ENCODE measurements at regions not wholly inside any gene's neighbourhood (a gene's known extent, or its start where the extent isn't known, plus 50 kb on each side); places are given as distances from the start of the nearest gene placed in this dataset.

DNA sequence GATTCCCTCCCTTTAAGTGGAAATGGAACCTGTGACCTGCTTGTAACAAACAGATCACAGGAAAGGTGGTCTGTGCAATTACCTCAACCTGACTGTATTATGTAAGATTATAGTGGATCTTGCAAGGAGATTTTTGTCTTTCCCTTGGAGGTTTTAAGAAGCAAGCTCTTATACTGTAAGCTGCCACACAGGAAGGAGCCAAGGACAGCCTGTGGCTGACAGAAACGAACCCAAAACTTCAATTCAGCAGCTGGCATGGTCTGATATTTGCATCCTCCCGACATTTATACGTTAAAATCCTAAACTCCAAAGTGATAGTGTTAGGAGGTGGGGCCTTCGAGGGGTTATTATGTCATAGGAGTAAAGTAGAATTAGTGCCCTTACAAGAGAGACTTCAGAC lies 711.8 kb upstream of the CTNND2 start (continued):
- TF ChIP-seq, protein P1, sequence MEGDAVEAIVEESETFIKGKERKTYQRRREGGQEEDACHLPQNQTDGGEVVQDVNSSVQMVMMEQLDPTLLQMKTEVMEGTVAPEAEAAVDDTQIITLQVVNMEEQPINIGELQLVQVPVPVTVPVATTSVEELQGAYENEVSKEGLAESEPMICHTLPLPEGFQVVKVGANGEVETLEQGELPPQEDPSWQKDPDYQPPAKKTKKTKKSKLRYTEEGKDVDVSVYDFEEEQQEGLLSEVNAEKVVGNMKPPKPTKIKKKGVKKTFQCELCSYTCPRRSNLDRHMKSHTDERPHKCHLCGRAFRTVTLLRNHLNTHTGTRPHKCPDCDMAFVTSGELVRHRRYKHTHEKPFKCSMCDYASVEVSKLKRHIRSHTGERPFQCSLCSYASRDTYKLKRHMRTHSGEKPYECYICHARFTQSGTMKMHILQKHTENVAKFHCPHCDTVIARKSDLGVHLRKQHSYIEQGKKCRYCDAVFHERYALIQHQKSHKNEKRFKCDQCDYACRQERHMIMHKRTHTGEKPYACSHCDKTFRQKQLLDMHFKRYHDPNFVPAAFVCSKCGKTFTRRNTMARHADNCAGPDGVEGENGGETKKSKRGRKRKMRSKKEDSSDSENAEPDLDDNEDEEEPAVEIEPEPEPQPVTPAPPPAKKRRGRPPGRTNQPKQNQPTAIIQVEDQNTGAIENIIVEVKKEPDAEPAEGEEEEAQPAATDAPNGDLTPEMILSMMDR (conservative IDR thresholded peaks at IDR 0.05; ENCODE audit: low read depth in 2 of 2): no peak
- TF ChIP-seq ZNF331 (CRISPR knock-in tag; IDR thresholded peaks at IDR 0.05; ENCODE audit: low read depth): no peak
- TF ChIP-seq, protein P2, sequence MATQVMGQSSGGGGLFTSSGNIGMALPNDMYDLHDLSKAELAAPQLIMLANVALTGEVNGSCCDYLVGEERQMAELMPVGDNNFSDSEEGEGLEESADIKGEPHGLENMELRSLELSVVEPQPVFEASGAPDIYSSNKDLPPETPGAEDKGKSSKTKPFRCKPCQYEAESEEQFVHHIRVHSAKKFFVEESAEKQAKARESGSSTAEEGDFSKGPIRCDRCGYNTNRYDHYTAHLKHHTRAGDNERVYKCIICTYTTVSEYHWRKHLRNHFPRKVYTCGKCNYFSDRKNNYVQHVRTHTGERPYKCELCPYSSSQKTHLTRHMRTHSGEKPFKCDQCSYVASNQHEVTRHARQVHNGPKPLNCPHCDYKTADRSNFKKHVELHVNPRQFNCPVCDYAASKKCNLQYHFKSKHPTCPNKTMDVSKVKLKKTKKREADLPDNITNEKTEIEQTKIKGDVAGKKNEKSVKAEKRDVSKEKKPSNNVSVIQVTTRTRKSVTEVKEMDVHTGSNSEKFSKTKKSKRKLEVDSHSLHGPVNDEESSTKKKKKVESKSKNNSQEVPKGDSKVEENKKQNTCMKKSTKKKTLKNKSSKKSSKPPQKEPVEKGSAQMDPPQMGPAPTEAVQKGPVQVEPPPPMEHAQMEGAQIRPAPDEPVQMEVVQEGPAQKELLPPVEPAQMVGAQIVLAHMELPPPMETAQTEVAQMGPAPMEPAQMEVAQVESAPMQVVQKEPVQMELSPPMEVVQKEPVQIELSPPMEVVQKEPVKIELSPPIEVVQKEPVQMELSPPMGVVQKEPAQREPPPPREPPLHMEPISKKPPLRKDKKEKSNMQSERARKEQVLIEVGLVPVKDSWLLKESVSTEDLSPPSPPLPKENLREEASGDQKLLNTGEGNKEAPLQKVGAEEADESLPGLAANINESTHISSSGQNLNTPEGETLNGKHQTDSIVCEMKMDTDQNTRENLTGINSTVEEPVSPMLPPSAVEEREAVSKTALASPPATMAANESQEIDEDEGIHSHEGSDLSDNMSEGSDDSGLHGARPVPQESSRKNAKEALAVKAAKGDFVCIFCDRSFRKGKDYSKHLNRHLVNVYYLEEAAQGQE (IDR thresholded peaks at IDR 0.05; ENCODE audit: unreplicated experiment): no peak
- TF ChIP-seq, protein P3, sequence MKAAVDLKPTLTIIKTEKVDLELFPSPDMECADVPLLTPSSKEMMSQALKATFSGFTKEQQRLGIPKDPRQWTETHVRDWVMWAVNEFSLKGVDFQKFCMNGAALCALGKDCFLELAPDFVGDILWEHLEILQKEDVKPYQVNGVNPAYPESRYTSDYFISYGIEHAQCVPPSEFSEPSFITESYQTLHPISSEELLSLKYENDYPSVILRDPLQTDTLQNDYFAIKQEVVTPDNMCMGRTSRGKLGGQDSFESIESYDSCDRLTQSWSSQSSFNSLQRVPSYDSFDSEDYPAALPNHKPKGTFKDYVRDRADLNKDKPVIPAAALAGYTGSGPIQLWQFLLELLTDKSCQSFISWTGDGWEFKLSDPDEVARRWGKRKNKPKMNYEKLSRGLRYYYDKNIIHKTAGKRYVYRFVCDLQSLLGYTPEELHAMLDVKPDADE (IDR thresholded peaks at IDR 0.05): no peak
- TF ChIP-seq CREB1 (CRISPR knock-in tag; IDR thresholded peaks at IDR 0.05; ENCODE audit: low read depth): no peak
- no peak for TF ChIP-seq ZNF114 (CRISPR knock-in tag; IDR thresholded peaks at IDR 0.05)
- TF ChIP-seq EZH2 (IDR thresholded peaks at IDR 0.05; ENCODE audit: low read depth, unreplicated experiment): no peak
- TF ChIP-seq POLR2AphosphoS5 (IDR thresholded peaks at IDR 0.05; ENCODE audit: low read depth): no peak
- no peak for TF ChIP-seq STAT1 (IDR thresholded peaks at IDR 0.05; ENCODE audit: unreplicated experiment)

GRCh38 chr5:12615141-12615820 lies 711.0 kb upstream of the CTNND2 start:
- DNase-seq (ENCODE audit: low spot score): no peak
- H3K4me1 Mint-ChIP-seq: peaks cover 19% of the 10 kb centered on the region
- peaks cover 13% of the 10 kb centered on the region for H3K4me1 ChIP-seq (ENCODE audit: insufficient read depth)
- H3K4me3 Mint-ChIP-seq: no peak overlapping the region
- peaks cover 58% of the 10 kb centered on the region for H3K36me3 Mint-ChIP-seq (ENCODE audit: low read depth)
- peaks cover 8% of the 10 kb centered on the region for H3K9me2 ChIP-seq (ENCODE audit: insufficient read depth)
- H3K27me3 Mint-ChIP-seq (ENCODE audit: insufficient read depth, low read depth, poor library complexity): peaks cover 6% of the 10 kb centered on the region
- ATAC-seq: no peak
- H3K27ac ChIP-seq (ENCODE audit: low read depth): no peak overlapping the region
- no peaks in the 10 kb centered on the region for H3K79me2 ChIP-seq (replicated peaks; ENCODE audit: insufficient read depth)
- peaks cover 47% of the 10 kb centered on the region for H3K9me3 Mint-ChIP-seq
- no peaks in the 10 kb centered on the region for H3K36me3 ChIP-seq (ENCODE audit: insufficient read depth)
- H3F3A ChIP-seq (replicated peaks; ENCODE audit: low read depth): no peaks in the 10 kb centered on the region
- no peak overlapping the region for H3K4me3 ChIP-seq
- H4K20me1 ChIP-seq (replicated peaks; ENCODE audit: insufficient read depth): no peaks in the 10 kb centered on the region
- peak overlapping the region; percentile 73 for H2AFZ ChIP-seq
- H3K27me3 ChIP-seq (ENCODE audit: insufficient read depth): no peaks in the 10 kb centered on the region
- H3K27ac Mint-ChIP-seq: no peak overlapping the region
- H3K4me2 ChIP-seq: no peak overlapping the region
- TF ChIP-seq ZNF114 (CRISPR knock-in tag; IDR thresholded peaks at IDR 0.05) (no peak), STAT1 (IDR thresholded peaks at IDR 0.05; ENCODE audit: unreplicated experiment) (no peak), CREB1 (CRISPR knock-in tag; IDR thresholded peaks at IDR 0.05; ENCODE audit: low read depth) (no peak), NANOG (IDR thresholded peaks at IDR 0.05; ENCODE audit: borderline replicate concordance) (no peak)
- TF ChIP-seq, protein P1 (conservative IDR thresholded peaks at IDR 0.05; ENCODE audit: low read depth in 2 of 2): no peak
- TF ChIP-seq, protein P2 (IDR thresholded peaks at IDR 0.05; ENCODE audit: unreplicated experiment): no peak
- TF ChIP-seq, protein P3 (IDR thresholded peaks at IDR 0.05): no peak

All from GM23338 (cell line).